Left lung (tissue), 4 donors: ENCODE measurements at regions not wholly inside any gene's neighbourhood (a gene's known extent, or its start where the extent isn't known, plus 50 kb on each side); places are given as distances from the start of the nearest gene placed in this dataset.

Source experiments
- ATAC-seq: fragments of 200-7000 bp; cut with Tn5 transposase; one replicate; pipeline ENCODE4 v1.9.1; 2020; ENCODE audit warnings: moderate library complexity
- DNase-seq, 4 donors: peaks; one replicate each; pipeline ENCODE4 v3.0.0-alpha.2; 2013 to 2020
- H3K27ac ChIP-seq, 2 donors: fragments of 200-600 bp; sonication (generic) in 1 of 2; one replicate each; pipeline versions ENCODE4 v1.5.0 to v1.8.0; 2020 to 2021
- H3K27me3 ChIP-seq, 2 donors: fragments of 200-600 bp; sonication (generic) in 1 of 2; one replicate each; pipeline versions ENCODE4 v1.5.0 to v1.8.0; 2020 to 2021
- H3K36me3 ChIP-seq, 2 donors: fragments of 200-600 bp; sonication (generic) in 1 of 2; one replicate each; pipeline versions ENCODE4 v1.5.0 to v1.8.0; 2020 to 2021
- H3K4me1 ChIP-seq, 2 donors: fragments of 200-600 bp; one replicate each; pipeline ENCODE4 v1.8.0; 2021
- H3K4me3 ChIP-seq, 2 donors: fragments of 200-600 bp; sonication (generic) in 1 of 2; one replicate each; pipeline versions ENCODE4 v1.5.0 to v1.8.0; 2020 to 2021; ENCODE audit warnings: mild to moderate bottlenecking in 1 of 2
- H3K9me3 ChIP-seq, 2 donors: fragments of 200-600 bp; sonication (generic) in 1 of 2; one replicate each; pipeline versions ENCODE4 v1.5.0 to v1.8.0; 2020 to 2021
- intact Hi-C, 2 donors: fragments of 100-400 bp; cut with DNase I; formaldehyde crosslinking; loops; one replicate each; pipeline versions ENCODE4 v1.11.2 to v1.14.2; 2022
- TF ChIP-seq, protein P1 (sequence below), 2 donors: fragments of 200-600 bp; sonication (generic) in 1 of 2; IDR thresholded peaks; one replicate each; pipeline versions ENCODE4 v1.5.0 to v1.8.0; 2021; ENCODE audit warnings: antibody characterized with exemption in 2 of 2
- donor health status: DM: no; HTN: yes; CAD: no.
- donor health status: DM: no; HTN: no; CAD: no.

DNA sequence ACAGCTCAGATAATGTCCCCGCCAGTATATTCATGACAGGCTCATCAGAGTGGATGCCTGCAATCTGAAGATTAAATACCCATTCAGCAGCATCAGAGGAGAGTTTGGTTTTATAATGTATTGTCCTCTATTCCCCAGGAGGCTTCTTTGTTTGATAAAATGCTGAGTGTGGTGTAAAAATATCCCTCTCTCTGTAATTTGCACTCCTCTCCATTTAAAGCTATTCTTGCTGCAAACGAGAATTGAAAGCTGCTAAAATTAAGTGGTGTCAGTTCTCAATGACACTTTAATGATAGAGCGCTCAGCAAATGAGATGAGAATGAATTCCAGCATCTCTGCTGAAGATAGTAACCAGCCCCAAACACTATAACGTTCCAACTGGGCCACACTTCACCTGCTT, 205.7 kb upstream of the RRP15 start:
- DNase-seq (no peak), ATAC-seq (no peak)
- TF ChIP-seq, protein P1, sequence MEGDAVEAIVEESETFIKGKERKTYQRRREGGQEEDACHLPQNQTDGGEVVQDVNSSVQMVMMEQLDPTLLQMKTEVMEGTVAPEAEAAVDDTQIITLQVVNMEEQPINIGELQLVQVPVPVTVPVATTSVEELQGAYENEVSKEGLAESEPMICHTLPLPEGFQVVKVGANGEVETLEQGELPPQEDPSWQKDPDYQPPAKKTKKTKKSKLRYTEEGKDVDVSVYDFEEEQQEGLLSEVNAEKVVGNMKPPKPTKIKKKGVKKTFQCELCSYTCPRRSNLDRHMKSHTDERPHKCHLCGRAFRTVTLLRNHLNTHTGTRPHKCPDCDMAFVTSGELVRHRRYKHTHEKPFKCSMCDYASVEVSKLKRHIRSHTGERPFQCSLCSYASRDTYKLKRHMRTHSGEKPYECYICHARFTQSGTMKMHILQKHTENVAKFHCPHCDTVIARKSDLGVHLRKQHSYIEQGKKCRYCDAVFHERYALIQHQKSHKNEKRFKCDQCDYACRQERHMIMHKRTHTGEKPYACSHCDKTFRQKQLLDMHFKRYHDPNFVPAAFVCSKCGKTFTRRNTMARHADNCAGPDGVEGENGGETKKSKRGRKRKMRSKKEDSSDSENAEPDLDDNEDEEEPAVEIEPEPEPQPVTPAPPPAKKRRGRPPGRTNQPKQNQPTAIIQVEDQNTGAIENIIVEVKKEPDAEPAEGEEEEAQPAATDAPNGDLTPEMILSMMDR (IDR thresholded peaks at IDR 0.05): no peak
- Histone ChIP-seq H3K27me3 (no peaks in the 10 kb centered on the region), H3K27ac (no peak overlapping the region), H3K36me3 (no peaks in the 10 kb centered on the region), H3K4me3 (no peak overlapping the region), H3K9me3 (no peaks in the 10 kb centered on the region), H3K4me1 (no peaks in the 10 kb centered on the region)
- intact Hi-C loops: no loop called here

DNA sequence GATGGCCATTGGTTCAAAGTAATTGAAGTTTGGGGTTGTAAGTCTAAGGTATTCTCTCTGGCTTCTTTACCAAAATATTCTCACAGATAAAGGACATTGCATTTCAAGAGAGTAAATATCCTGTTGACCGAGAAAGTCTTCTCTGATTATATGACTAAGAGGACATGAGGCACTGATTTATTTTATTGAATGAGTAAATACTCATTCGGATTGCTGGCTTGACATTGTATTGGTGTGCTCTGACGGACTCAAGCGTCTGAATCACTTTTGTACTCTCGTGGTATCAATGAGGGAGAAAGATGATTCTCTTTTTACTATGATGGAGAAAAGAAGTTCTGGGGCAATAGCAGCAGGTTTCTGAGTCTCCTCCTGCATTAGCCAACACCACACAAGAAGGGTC, 205.3 kb upstream of the RRP15 start:
- Histone ChIP-seq H3K27ac (no peak overlapping the region), H3K27me3 (no peaks in the 10 kb centered on the region), H3K36me3 (no peaks in the 10 kb centered on the region), H3K4me3 (no peak overlapping the region), H3K9me3 (no peaks in the 10 kb centered on the region), H3K4me1 (no peaks in the 10 kb centered on the region)
- no peak for ATAC-seq
- intact Hi-C loops: no loop called here
- TF ChIP-seq, protein P1 (IDR thresholded peaks at IDR 0.05): no peak
- DNase-seq: no peak

DNA sequence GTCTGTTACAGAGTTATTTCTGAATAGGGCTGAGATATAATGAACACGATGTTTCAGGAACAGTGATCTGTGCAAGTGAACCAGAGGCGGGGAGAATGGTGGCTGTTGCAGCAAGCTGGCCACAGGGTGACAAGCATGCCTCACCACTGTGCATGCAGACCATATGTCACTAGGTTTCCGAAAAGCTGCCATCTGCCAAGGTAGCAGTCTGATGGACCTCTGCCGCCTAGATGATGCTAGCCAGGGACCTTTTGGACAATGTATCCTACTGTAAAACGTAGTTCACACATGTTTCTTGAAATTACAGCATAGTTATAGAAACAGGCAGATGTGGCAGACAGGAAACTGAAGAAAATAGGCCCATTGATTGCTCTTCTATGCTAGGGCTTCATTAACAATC, 204.2 kb upstream of the RRP15 start:
- Histone ChIP-seq H3K4me3 (no peak overlapping the region), H3K27ac (no peak overlapping the region), H3K36me3 (no peaks in the 10 kb centered on the region), H3K4me1 (no peaks in the 10 kb centered on the region), H3K9me3 (no peaks in the 10 kb centered on the region), H3K27me3 (no peaks in the 10 kb centered on the region)
- TF ChIP-seq, protein P1 (IDR thresholded peaks at IDR 0.05): no peak
- DNase-seq (no peak), ATAC-seq (no peak)
- intact Hi-C loops: no loop called here

DNA sequence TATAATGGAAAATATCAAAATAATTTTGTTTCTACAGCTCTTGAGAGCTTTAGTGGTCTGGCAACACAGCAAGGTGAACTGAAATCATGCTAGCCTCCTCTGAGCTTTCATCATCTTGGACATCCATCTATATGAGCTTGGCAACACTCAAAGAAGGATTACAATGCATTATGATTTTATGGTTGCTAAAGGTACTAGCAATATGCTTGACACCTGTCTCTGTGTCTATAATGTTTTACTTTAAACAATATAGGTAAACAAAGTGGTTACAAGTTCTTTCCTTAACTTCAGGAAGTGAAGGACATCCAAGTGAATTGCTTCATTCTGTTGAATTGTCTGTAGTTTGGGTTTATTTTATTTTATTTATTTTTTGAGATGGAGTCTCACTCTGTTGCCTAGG, 203.7 kb upstream of the RRP15 start:
- TF ChIP-seq, protein P1 (IDR thresholded peaks at IDR 0.05): no peak
- Histone ChIP-seq H3K9me3 (no peaks in the 10 kb centered on the region), H3K27ac (no peak overlapping the region), H3K4me3 (no peak overlapping the region), H3K4me1 (no peaks in the 10 kb centered on the region), H3K27me3 (no peaks in the 10 kb centered on the region), H3K36me3 (no peaks in the 10 kb centered on the region)
- DNase-seq: no peak
- intact Hi-C loops: no loop called here
- no peak for ATAC-seq

DNA sequence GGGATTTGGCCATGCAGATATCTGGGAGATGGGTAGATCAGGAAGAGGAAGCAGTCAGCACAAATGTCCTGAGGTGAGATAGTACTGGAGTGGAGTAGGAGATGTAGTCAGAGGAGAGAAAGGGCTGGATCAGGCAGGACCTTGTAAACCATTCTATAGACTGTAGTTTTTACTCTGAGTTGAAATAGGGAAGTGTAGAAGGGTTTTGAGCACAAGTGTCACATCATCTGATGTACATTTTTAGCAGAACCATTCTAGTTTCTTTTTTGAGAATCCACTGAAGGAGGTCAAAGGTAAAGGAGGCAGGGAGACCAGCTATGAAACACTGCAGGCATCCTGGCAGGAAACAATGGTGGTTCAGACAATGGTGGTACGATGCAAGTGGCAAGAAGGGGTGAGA, 194.6 kb upstream of the RRP15 start:
- DNase-seq: no peak
- no peak overlapping the region for H3K27ac ChIP-seq
- no peaks in the 10 kb centered on the region for H3K27me3 ChIP-seq
- ATAC-seq: no peak
- no peak overlapping the region for H3K4me3 ChIP-seq
- intact Hi-C loops: no loop called here
- no peaks in the 10 kb centered on the region for H3K9me3 ChIP-seq
- no peaks in the 10 kb centered on the region for H3K4me1 ChIP-seq
- TF ChIP-seq, protein P1 (IDR thresholded peaks at IDR 0.05): no peak
- H3K36me3 ChIP-seq: no peaks in the 10 kb centered on the region
